Endothelial cell of umbilical vein (primary cell): ENCODE measurements at regions not wholly inside any gene's neighbourhood (a gene's known extent, or its start where the extent isn't known, plus 50 kb on each side); places are given as distances from the start of the nearest gene placed in this dataset.

Experiments
- BruUV-seq: library from RNA; stranded (reverse); fragments of 400-500 nt; replicated peaks from 2 replicates; lab custom pipeline; 2021; lab: Mats Ljungman, UMichigan
- CTCF ChIA-PET: fragments of 300-600, 350-600 bp; sonication (Branson Sonifier 250); formaldehyde crosslinking; loops from one replicate; lab custom pipeline; 2021; ENCODE audit warnings: antibody characterized with exemption, inconsistent platforms; lab: Charles Lee
- POLR2A ChIA-PET: fragments of 300-600, 350-600 bp; sonication (Branson Sonifier 250); formaldehyde crosslinking; loops from one replicate; lab custom pipeline; 2021; ENCODE audit warnings: antibody characterized with exemption, inconsistent platforms; lab: Charles Lee
- DNase-seq: peaks from one replicate; pipeline ENCODE4 v3.0.0-alpha.2; 2011; ENCODE audit warnings: low read depth, low spot score
- FAIRE-seq: peaks from 2 replicates; lab custom pipeline; 2011; peaks lifted over from hg19 to GRCh38; lab: Jason Lieb, UNC
- H2AFZ ChIP-seq: 2 replicates; pipeline ENCODE4 v1.6.0; 2012; ENCODE audit warnings: low read depth, low read length, control low read depth, inconsistent platforms
- H3K27ac ChIP-seq: 2 replicates; pipeline ENCODE4 v1.5.1; 2011; ENCODE audit warnings: low read depth, mild to moderate bottlenecking, control low read depth, low read length, moderate library complexity; ENCODE audit not compliant: insufficient read depth
- H3K27me3 ChIP-seq, 2 experiments: 2 replicates each; pipeline versions ENCODE4 v1.6.0 to v1.6.1; 2011; ENCODE audit warnings: low read length in 2 of 2, mixed read lengths in 1 of 2; ENCODE audit not compliant: control insufficient read depth in 2 of 2, insufficient read depth in 2 of 2
- H3K36me3 ChIP-seq, 2 experiments: 2 replicates in 1 of 2; 3 replicates in 1 of 2; pipeline ENCODE4 v1.5.1; 2011; ENCODE audit warnings: low read length in 2 of 2, mild to moderate bottlenecking in 1 of 2, moderate library complexity in 1 of 2; ENCODE audit not compliant: control insufficient read depth in 2 of 2, insufficient read depth in 2 of 2; ENCODE audit errors: extremely low read depth in 1 of 2
- H3K4me1 ChIP-seq: 3 replicates; pipeline ENCODE4 v1.5.1; 2011; ENCODE audit warnings: mild to moderate bottlenecking, low read length; ENCODE audit not compliant: control insufficient read depth, insufficient read depth; ENCODE audit errors: extremely low read depth
- H3K4me2 ChIP-seq: 2 replicates; pipeline ENCODE4 v1.6.1; 2011; ENCODE audit warnings: low read length, control low read depth, mixed read lengths; ENCODE audit not compliant: insufficient read depth
- H3K4me3 ChIP-seq, 3 experiments: fragments of 200-600 bp in 1 of 3; sonication (generic), shearing (Covaris generic) in 1 of 3; replicated peaks in 1 of 3; 2 replicates each; pipeline ENCODE4 v1.5.1; 2011 to 2016; ENCODE audit warnings: control low read depth in 3 of 3, low read length in 3 of 3, mild to moderate bottlenecking in 2 of 3, inconsistent platforms in 1 of 3, low read depth in 1 of 3, moderate library complexity in 1 of 3; ENCODE audit not compliant: insufficient read depth in 1 of 3
- H3K79me2 ChIP-seq: 2 replicates; pipeline ENCODE4 v1.6.0; 2012; ENCODE audit warnings: low read length, inconsistent platforms; ENCODE audit not compliant: control insufficient read depth, insufficient read depth
- H3K9ac ChIP-seq: replicated peaks from 2 replicates; pipeline ENCODE3; 2011; ENCODE audit warnings: low read length, control low read depth; ENCODE audit not compliant: insufficient read depth; ENCODE audit errors: extremely low read depth
- H3K9me1 ChIP-seq: replicated peaks from 3 replicates; pipeline ENCODE4 v1.6.0; 2011; ENCODE audit warnings: mild to moderate bottlenecking, low read length; ENCODE audit not compliant: control insufficient read depth, insufficient read depth; ENCODE audit errors: extremely low read depth
- H3K9me3 ChIP-seq: replicated peaks from 2 replicates; pipeline ENCODE4 v1.5.1; 2012; ENCODE audit warnings: low read length, inconsistent platforms; ENCODE audit not compliant: control insufficient read depth, insufficient read depth
- H4K20me1 ChIP-seq: replicated peaks from 2 replicates; pipeline ENCODE3; 2011; ENCODE audit warnings: mild to moderate bottlenecking, low read length; ENCODE audit not compliant: control insufficient read depth, insufficient read depth; ENCODE audit errors: extremely low read depth
- EZH2 ChIP-seq: IDR thresholded peaks from 2 replicates; pipeline ENCODE4 v1.6.1; 2012; ENCODE audit warnings: borderline replicate concordance, low read depth, mild to moderate bottlenecking, moderate library complexity, low read length, inconsistent platforms; ENCODE audit not compliant: severe bottlenecking
- FOS ChIP-seq: IDR thresholded peaks from 2 replicates; pipeline ENCODE4 v1.6.1; 2011; ENCODE audit warnings: mild to moderate bottlenecking, low read length, moderate library complexity, borderline replicate concordance; ENCODE audit not compliant: insufficient read depth
- GATA2 ChIP-seq: IDR thresholded peaks from 2 replicates; pipeline ENCODE4 v1.7.0; 2011; ENCODE audit warnings: low read depth, mild to moderate bottlenecking, moderate library complexity, mixed read lengths, low read length; ENCODE audit not compliant: insufficient read length, insufficient read depth
- JUN ChIP-seq: IDR thresholded peaks from 2 replicates; pipeline ENCODE4 v1.6.1; 2011; ENCODE audit warnings: borderline replicate concordance, low read depth; ENCODE audit not compliant: insufficient read length, insufficient read depth
- MYC ChIP-seq: IDR thresholded peaks from one replicate; pipeline ENCODE4 v1.6.1; 2011; ENCODE audit warnings: mild to moderate bottlenecking, low read depth, low read length
- POLR2A ChIP-seq: IDR thresholded peaks from 2 replicates; pipeline ENCODE4 v1.6.1; 2012; ENCODE audit warnings: low read depth, mild to moderate bottlenecking, control low read depth, low read length
- POLR2AphosphoS5 ChIP-seq: IDR thresholded peaks from 2 replicates; pipeline ENCODE4 v1.6.1; 2012; ENCODE audit warnings: low read depth, mild to moderate bottlenecking, control low read depth, low read length, moderate library complexity; ENCODE audit not compliant: insufficient read depth
- dilution Hi-C: fragments of 300-500 bp; cut with MboI; formaldehyde crosslinking; loops from one replicate; pipeline ENCODE4 v1.15.0; 2019; ENCODE audit warnings: low sequenced_read_pairs; ENCODE audit not compliant: extremely low pct_ligation_motif_present
- intact Hi-C: fragments of 100-400 bp; cut with micrococcal nuclease; formaldehyde crosslinking; loops from one replicate; pipeline ENCODE4 v1.10.0; 2022
- TF ChIP-seq, protein P1 (sequence below): IDR thresholded peaks from 2 replicates; pipeline ENCODE4 v1.6.1; 2011; ENCODE audit not compliant: insufficient read depth, insufficient read length
- TF ChIP-seq, protein P2 (sequence below), 2 donors: IDR thresholded peaks; 1 replicate in 1 of 2; 2 replicates in 1 of 2; pipeline ENCODE4 v1.5.1; 2011; ENCODE audit warnings: low read length in 2 of 2, mild to moderate bottlenecking in 2 of 2, moderate library complexity in 2 of 2, control low read depth in 1 of 2, inconsistent platforms in 1 of 2, low read depth in 1 of 2; ENCODE audit not compliant: insufficient read depth in 1 of 2; ENCODE audit errors: extremely low read depth in 1 of 2

DNA sequence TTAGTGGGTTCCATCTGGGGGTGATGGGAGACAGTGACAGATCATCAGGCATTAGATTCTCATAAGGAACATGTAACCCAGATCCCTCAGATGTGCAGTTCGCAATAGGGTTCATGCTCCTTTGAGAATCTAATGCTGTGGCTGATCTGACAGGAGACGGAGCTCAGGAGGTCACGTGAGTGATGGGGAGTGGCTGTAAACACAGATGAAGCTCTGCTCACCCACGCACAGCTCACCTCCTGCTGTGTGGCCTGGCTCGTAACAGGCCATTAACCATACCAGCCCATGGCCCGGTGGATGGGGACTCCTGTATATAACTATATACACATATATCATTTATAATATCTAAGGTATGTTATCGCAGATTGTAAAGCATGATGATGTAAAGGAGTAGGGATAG is 214.2 kb downstream of the MAF start:
- BruUV-seq: no TSS peak
- Histone ChIP-seq H3K4me1 (no peaks in the 10 kb centered on the region), H3K4me3 (no peak overlapping the region), H3K36me3 (no peaks in the 10 kb centered on the region), H3K79me2 (no peaks in the 10 kb centered on the region), H3K9me3 (no peaks in the 10 kb centered on the region), H3K27me3 (no peaks in the 10 kb centered on the region), H3K9ac (no peak overlapping the region), H4K20me1 (no peaks in the 10 kb centered on the region), H3K4me2 (no peak overlapping the region), H2AFZ (no peak overlapping the region), H3K9me1 (no peaks in the 10 kb centered on the region), H3K27ac (no peak overlapping the region)
- no peak for FAIRE-seq
- POLR2A ChIA-PET: no interaction called here
- TF ChIP-seq EZH2 (no peak), JUN (no peak), FOS (no peak), GATA2 (no peak), MYC (no peak), POLR2AphosphoS5 (no peak), POLR2A (no peak)
- TF ChIP-seq, protein P1, sequence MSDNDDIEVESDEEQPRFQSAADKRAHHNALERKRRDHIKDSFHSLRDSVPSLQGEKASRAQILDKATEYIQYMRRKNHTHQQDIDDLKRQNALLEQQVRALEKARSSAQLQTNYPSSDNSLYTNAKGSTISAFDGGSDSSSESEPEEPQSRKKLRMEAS: no peak
- TF ChIP-seq, protein P2, sequence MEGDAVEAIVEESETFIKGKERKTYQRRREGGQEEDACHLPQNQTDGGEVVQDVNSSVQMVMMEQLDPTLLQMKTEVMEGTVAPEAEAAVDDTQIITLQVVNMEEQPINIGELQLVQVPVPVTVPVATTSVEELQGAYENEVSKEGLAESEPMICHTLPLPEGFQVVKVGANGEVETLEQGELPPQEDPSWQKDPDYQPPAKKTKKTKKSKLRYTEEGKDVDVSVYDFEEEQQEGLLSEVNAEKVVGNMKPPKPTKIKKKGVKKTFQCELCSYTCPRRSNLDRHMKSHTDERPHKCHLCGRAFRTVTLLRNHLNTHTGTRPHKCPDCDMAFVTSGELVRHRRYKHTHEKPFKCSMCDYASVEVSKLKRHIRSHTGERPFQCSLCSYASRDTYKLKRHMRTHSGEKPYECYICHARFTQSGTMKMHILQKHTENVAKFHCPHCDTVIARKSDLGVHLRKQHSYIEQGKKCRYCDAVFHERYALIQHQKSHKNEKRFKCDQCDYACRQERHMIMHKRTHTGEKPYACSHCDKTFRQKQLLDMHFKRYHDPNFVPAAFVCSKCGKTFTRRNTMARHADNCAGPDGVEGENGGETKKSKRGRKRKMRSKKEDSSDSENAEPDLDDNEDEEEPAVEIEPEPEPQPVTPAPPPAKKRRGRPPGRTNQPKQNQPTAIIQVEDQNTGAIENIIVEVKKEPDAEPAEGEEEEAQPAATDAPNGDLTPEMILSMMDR (IDR thresholded peaks at IDR 0.05; ENCODE audit: extremely low read depth in 1 of 2, insufficient read depth in 1 of 2, low read depth in 1 of 2, low read length in 2 of 2): no peak
- dilution Hi-C loops (no loop called here), intact Hi-C loops (no loop called here)
- no peak for DNase-seq
- CTCF ChIA-PET: no interaction called here
